CD14-positive monocyte (primary cell): ENCODE measurements at regions not wholly inside any gene's neighbourhood (a gene's known extent, or its start where the extent isn't known, plus 50 kb on each side); places are given as distances from the start of the nearest gene placed in this dataset.

Source experiments
- DNase-seq, 3 donors: peaks; one replicate each; pipeline ENCODE4 v3.0.0-alpha.2; 2011 to 2022
- H2AFZ ChIP-seq: 2 replicates; pipeline ENCODE4 v1.6.0; 2012; ENCODE audit warnings: mild to moderate bottlenecking, low read depth, low read length, inconsistent platforms; ENCODE audit not compliant: insufficient read depth, poor library complexity, severe bottlenecking
- H3K27ac ChIP-seq, 2 donors: 1 replicate in 1 of 2; 2 replicates in 1 of 2; pipeline ENCODE4 v1.5.1; 2012 to 2013; ENCODE audit warnings: low read length in 2 of 2, control low read depth in 1 of 2, inconsistent platforms in 1 of 2, low read depth in 1 of 2, mild to moderate bottlenecking in 1 of 2
- H3K27me3 ChIP-seq, 2 donors: one replicate each; pipeline versions ENCODE4 v1.6.0 to v1.6.1; 2011 to 2013; ENCODE audit warnings: low read length in 2 of 2; ENCODE audit not compliant: control insufficient read depth in 2 of 2, insufficient read depth in 2 of 2
- H3K36me3 ChIP-seq, 2 donors: replicated peaks in 1 of 2; 1 replicate in 1 of 2; 2 replicates in 1 of 2; pipeline versions ENCODE4 v1.5.1 to v1.6.1; 2012 to 2013; ENCODE audit warnings: low read length in 2 of 2, control low read depth in 1 of 2, inconsistent platforms in 1 of 2, mild to moderate bottlenecking in 1 of 2; ENCODE audit not compliant: insufficient read depth in 2 of 2, control insufficient read depth in 1 of 2
- H3K4me1 ChIP-seq, 2 donors: 1 replicate in 1 of 2; 2 replicates in 1 of 2; pipeline versions ENCODE4 v1.5.1 to v1.6.1; 2012 to 2013; ENCODE audit warnings: low read length in 2 of 2, control low read depth in 1 of 2, inconsistent platforms in 1 of 2, mild to moderate bottlenecking in 1 of 2, moderate library complexity in 1 of 2; ENCODE audit not compliant: insufficient read depth in 2 of 2, control insufficient read depth in 1 of 2
- H3K4me2 ChIP-seq: replicated peaks from 2 replicates; pipeline ENCODE3; 2012; ENCODE audit warnings: low read length, moderate library complexity, mild to moderate bottlenecking; ENCODE audit not compliant: poor library complexity, severe bottlenecking; ENCODE audit errors: extremely low read depth
- H3K4me3 ChIP-seq, 3 experiments: fragments of 200-600 bp in 1 of 3; sonication (generic) in 1 of 3; replicated peaks in 1 of 3; 1 replicate in 2 of 3; 2 replicates in 1 of 3; pipeline ENCODE4 v1.5.1; 2011 to 2013; ENCODE audit warnings: low read length in 3 of 3, mild to moderate bottlenecking in 3 of 3, control low read depth in 2 of 3, low read depth in 2 of 3, inconsistent platforms in 1 of 3, moderate library complexity in 1 of 3
- H3K79me2 ChIP-seq: 2 replicates; pipeline ENCODE4 v1.6.0; 2012; ENCODE audit warnings: mild to moderate bottlenecking, control low read depth, inconsistent platforms, low read length, moderate library complexity; ENCODE audit not compliant: insufficient read depth
- H3K9ac ChIP-seq: 2 replicates; pipeline ENCODE4 v1.6.0; 2017; ENCODE audit warnings: low read length, mild to moderate bottlenecking; ENCODE audit not compliant: insufficient read depth, poor library complexity, severe bottlenecking
- H3K9me3 ChIP-seq, 2 donors: replicated peaks in 1 of 2; 1 replicate in 1 of 2; 2 replicates in 1 of 2; pipeline versions ENCODE4 v1.5.1 to v1.6.1; 2012 to 2013; ENCODE audit warnings: low read length in 2 of 2, control low read depth in 1 of 2; ENCODE audit not compliant: control insufficient read depth in 1 of 2, insufficient read depth in 1 of 2
- H4K20me1 ChIP-seq: 2 replicates; pipeline ENCODE4 v1.6.0; 2012; ENCODE audit warnings: mild to moderate bottlenecking, low read length, control low read depth, moderate library complexity; ENCODE audit not compliant: insufficient read depth
- H3K27ac Mint-ChIP-seq, 7 donors: one replicate each; pipeline ENCODE4 v1.8.0; 2020; ENCODE audit warnings: mild to moderate bottlenecking in 7 of 7, mixed read lengths in 7 of 7, moderate library complexity in 6 of 7, inconsistent platforms in 2 of 7
- H3K27me3 Mint-ChIP-seq, 3 donors: one replicate each; pipeline ENCODE4 v1.8.0; 2021 to 2022; ENCODE audit warnings: low read depth in 3 of 3, mild to moderate bottlenecking in 3 of 3, mixed read lengths in 3 of 3, moderate library complexity in 3 of 3, inconsistent platforms in 1 of 3
- H3K36me3 Mint-ChIP-seq, 2 donors: one replicate each; pipeline ENCODE4 v1.8.0; 2020; ENCODE audit warnings: mixed read lengths in 2 of 2, inconsistent platforms in 1 of 2, mild to moderate bottlenecking in 1 of 2
- H3K4me1 Mint-ChIP-seq: one replicate; pipeline ENCODE4 v1.8.0; 2020; ENCODE audit warnings: mild to moderate bottlenecking, mixed read lengths
- H3K4me3 Mint-ChIP-seq, 2 donors: one replicate each; pipeline ENCODE4 v1.8.0; 2020; ENCODE audit warnings: mild to moderate bottlenecking in 2 of 2, mixed read lengths in 2 of 2, moderate library complexity in 1 of 2
- H3K9me3 Mint-ChIP-seq, 7 donors: one replicate each; pipeline ENCODE4 v1.8.0; 2020 to 2022; ENCODE audit warnings: mixed read lengths in 7 of 7, mild to moderate bottlenecking in 6 of 7, moderate library complexity in 6 of 7, inconsistent platforms in 2 of 7
- CTCF ChIP-seq: fragments of 200-600 bp; IDR thresholded peaks from one replicate; pipeline ENCODE4 v1.8.0; 2022; ENCODE audit warnings: antibody characterized with exemption, mild to moderate bottlenecking
- WGBS: methylation state at CpG from one replicate; pipeline ENCODE4 v1.1.5; 2013; ENCODE audit warnings: missing lambda C conversion rate; ENCODE audit not compliant: insufficient coverage; 5-methylcytosine and 5-hydroxymethylcytosine counted together
- intact Hi-C, 2 donors: fragments of 100-400 bp; cut with micrococcal nuclease; formaldehyde crosslinking; loops; one replicate each; pipeline versions ENCODE4 v1.15.0 to v1.15.1; 2023

DNA sequence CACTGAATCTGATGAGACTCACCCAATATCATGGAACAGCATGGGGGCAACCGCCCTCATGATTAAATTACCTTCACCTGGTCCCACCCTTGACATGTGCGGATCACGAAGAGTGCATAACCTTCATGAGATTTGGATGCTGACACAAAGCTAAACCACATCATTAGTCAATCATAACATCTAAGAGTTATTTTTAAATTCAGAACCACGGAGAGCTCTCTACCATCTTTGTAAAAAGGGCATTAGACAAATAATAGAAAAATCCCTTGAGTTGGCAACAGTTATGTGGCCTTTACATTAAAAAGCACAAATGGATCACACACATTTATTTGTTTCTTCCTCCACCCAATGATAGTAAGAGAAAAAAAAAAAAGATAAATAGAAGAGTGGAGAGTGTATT, 182.2 kb downstream of the VCY1B start:
- no peaks in the 10 kb centered on the region for H3K4me1 Mint-ChIP-seq
- H3K27me3 Mint-ChIP-seq = no peaks in the 10 kb centered on the region
- Histone ChIP-seq H3K27me3 (no peaks in the 10 kb centered on the region), H3K9ac (no peak overlapping the region), H3K27ac (no peak overlapping the region), H3K4me1 (no peaks in the 10 kb centered on the region), H4K20me1 (no peaks in the 10 kb centered on the region), H3K4me3 (no peak overlapping the region), H3K36me3 (no peaks in the 10 kb centered on the region), H3K9me3 (peaks cover 0 to 11% of the 10 kb centered on the region in 2 donors), H3K4me2 (no peak overlapping the region), H3K79me2 (no peaks in the 10 kb centered on the region), H2AFZ (no peak overlapping the region)
- no peak for TF ChIP-seq CTCF
- DNase-seq = no peak
- H3K27ac Mint-ChIP-seq = no peak overlapping the region
- no peak overlapping the region for H3K4me3 Mint-ChIP-seq
- H3K9me3 Mint-ChIP-seq = peaks cover 0 to 4% (median 0%) of the 10 kb centered on the region in 7 donors
- intact Hi-C loops = no loop called here
- H3K36me3 Mint-ChIP-seq = no peaks in the 10 kb centered on the region
- WGBS = 40% methylated on average over 1 of the region's 4 CpGs

GRCh38 chrY:14246948-14247347, 190.9 kb downstream of the VCY1B start:
- H3K79me2 ChIP-seq = no peaks in the 10 kb centered on the region
- no peaks in the 10 kb centered on the region for H3K9me3 ChIP-seq
- no peak overlapping the region for H3K27ac Mint-ChIP-seq
- no peak overlapping the region for H3K4me2 ChIP-seq
- no peak for TF ChIP-seq CTCF
- no peak overlapping the region for H3K9ac ChIP-seq
- no peak overlapping the region for H3K4me3 ChIP-seq
- peaks cover 0 to 2% (median 0%) of the 10 kb centered on the region in 7 donors for H3K9me3 Mint-ChIP-seq
- H3K27ac ChIP-seq = no peak overlapping the region
- no peak for DNase-seq
- no peaks in the 10 kb centered on the region for H4K20me1 ChIP-seq
- WGBS = no CpG with 5 or more reads among the region's 4 CpGs
- no peaks in the 10 kb centered on the region for H3K4me1 Mint-ChIP-seq
- H3K4me3 Mint-ChIP-seq = no peak overlapping the region
- H2AFZ ChIP-seq = no peak overlapping the region
- H3K27me3 Mint-ChIP-seq = no peaks in the 10 kb centered on the region
- intact Hi-C loops = no loop called here
- H3K27me3 ChIP-seq = no peaks in the 10 kb centered on the region
- H3K4me1 ChIP-seq = no peaks in the 10 kb centered on the region
- no peaks in the 10 kb centered on the region for H3K36me3 ChIP-seq
- no peaks in the 10 kb centered on the region for H3K36me3 Mint-ChIP-seq
